DND-41 (cell line): ENCODE measurements at regions not wholly inside any gene's neighbourhood (a gene's known extent, or its start where the extent isn't known, plus 50 kb on each side); places are given as distances from the start of the nearest gene placed in this dataset.

Source experiments
- CTCF ChIP-seq: IDR thresholded peaks from 2 replicates; pipeline ENCODE4 v1.5.1; 2012; ENCODE audit warnings: borderline replicate concordance, low read length, moderate library complexity, mild to moderate bottlenecking; ENCODE audit not compliant: poor library complexity, severe bottlenecking; ENCODE audit errors: extremely low read depth
- EZH2 ChIP-seq: IDR thresholded peaks from 3 replicates; pipeline ENCODE4 v1.6.1; 2012; ENCODE audit warnings: borderline replicate concordance, low read depth, mild to moderate bottlenecking, moderate library complexity, low read length, inconsistent platforms; ENCODE audit not compliant: severe bottlenecking

- no peak for TF ChIP-seq CTCF
- TF ChIP-seq EZH2: no peak
Measured at GRCh38 chr10:83987216-83987615, 152.1 kb upstream of the GHITM start.
